OCI-LY3 (cell line): ENCODE measurements at regions not wholly inside any gene's neighbourhood (a gene's known extent, or its start where the extent isn't known, plus 50 kb on each side); places are given as distances from the start of the nearest gene placed in this dataset.

ENCODE experiments used
- EZH2phosphoT487 ChIP-seq: fragments of 200-600 bp; shearing (Covaris generic); IDR thresholded peaks from 2 replicates; pipeline ENCODE4 v1.6.1; 2018; ENCODE audit warnings: antibody characterized with exemption, mixed run types, low read depth
- TF ChIP-seq, protein P1 (sequence below): fragments of 200-600, 300-600 bp; sonication (generic); IDR thresholded peaks from 2 replicates; pipeline ENCODE4 v1.5.1; 2014; ENCODE audit warnings: antibody characterized with exemption, low read length, low read depth

DNA sequence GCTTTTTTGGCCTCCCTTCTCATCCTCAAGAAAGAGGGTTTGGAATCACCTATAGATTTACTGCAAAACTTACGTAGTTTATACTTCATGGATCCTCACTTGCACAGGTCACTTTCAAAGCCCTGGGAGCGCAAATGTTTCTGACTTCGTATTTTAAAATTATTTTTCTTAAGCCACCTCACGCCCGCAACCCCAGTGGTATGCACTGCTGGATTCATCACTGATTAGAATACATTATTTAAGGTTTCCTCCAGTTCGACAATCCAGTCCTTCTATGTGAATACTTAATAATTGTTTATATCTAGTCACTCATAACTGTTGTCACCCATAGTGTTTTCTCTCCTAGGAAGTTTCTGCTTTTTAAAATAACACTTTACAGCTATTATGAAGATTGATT, 339.9 kb downstream of the CHL1 start:
- TF ChIP-seq, protein P1, sequence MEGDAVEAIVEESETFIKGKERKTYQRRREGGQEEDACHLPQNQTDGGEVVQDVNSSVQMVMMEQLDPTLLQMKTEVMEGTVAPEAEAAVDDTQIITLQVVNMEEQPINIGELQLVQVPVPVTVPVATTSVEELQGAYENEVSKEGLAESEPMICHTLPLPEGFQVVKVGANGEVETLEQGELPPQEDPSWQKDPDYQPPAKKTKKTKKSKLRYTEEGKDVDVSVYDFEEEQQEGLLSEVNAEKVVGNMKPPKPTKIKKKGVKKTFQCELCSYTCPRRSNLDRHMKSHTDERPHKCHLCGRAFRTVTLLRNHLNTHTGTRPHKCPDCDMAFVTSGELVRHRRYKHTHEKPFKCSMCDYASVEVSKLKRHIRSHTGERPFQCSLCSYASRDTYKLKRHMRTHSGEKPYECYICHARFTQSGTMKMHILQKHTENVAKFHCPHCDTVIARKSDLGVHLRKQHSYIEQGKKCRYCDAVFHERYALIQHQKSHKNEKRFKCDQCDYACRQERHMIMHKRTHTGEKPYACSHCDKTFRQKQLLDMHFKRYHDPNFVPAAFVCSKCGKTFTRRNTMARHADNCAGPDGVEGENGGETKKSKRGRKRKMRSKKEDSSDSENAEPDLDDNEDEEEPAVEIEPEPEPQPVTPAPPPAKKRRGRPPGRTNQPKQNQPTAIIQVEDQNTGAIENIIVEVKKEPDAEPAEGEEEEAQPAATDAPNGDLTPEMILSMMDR: no peak
- TF ChIP-seq EZH2phosphoT487: no peak
